PC-9 (cell line): ENCODE measurements at regions not wholly inside any gene's neighbourhood (a gene's known extent, or its start where the extent isn't known, plus 50 kb on each side); places are given as distances from the start of the nearest gene placed in this dataset.

Source experiments
- EZH2 ChIP-seq: fragments of 200-600 bp; sonication (generic); IDR thresholded peaks from 2 replicates; pipeline ENCODE4 v1.8.0; 2017; ENCODE audit warnings: antibody characterized with exemption, low read depth
- TF ChIP-seq, protein P1 (sequence below): fragments of 200-600 bp; sonication (generic); conservative IDR thresholded peaks from 2 replicates; pipeline ENCODE4 v1.6.1; 2017; ENCODE audit warnings: mixed run types, antibody characterized with exemption, mild to moderate bottlenecking, moderate library complexity

DNA sequence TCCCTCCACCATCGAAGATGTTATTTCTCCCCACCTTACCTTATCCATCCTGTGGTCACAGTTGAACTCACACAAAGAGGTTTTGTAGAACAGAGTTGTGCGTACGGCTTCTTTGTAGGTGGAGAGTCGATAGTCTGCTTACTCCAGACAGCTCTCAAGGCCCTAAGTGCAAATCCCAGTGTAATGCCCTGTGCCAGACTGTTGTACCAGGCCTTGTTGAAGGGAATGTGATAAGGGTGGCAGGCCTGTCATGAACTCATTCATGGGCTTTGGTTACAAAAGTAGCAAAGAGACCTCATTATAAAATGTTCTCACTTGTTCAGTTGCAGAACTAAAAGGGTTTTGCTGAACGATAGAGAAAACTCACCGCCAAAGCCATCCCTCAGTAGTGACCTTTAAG lies 288.7 kb upstream of the CADM1 start:
- TF ChIP-seq, protein P1, sequence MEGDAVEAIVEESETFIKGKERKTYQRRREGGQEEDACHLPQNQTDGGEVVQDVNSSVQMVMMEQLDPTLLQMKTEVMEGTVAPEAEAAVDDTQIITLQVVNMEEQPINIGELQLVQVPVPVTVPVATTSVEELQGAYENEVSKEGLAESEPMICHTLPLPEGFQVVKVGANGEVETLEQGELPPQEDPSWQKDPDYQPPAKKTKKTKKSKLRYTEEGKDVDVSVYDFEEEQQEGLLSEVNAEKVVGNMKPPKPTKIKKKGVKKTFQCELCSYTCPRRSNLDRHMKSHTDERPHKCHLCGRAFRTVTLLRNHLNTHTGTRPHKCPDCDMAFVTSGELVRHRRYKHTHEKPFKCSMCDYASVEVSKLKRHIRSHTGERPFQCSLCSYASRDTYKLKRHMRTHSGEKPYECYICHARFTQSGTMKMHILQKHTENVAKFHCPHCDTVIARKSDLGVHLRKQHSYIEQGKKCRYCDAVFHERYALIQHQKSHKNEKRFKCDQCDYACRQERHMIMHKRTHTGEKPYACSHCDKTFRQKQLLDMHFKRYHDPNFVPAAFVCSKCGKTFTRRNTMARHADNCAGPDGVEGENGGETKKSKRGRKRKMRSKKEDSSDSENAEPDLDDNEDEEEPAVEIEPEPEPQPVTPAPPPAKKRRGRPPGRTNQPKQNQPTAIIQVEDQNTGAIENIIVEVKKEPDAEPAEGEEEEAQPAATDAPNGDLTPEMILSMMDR: no peak
- TF ChIP-seq EZH2: no peak
